Psoas muscle (tissue), 7 donors: ENCODE measurements at regions not wholly inside any gene's neighbourhood (a gene's known extent, or its start where the extent isn't known, plus 50 kb on each side); places are given as distances from the start of the nearest gene placed in this dataset.

ENCODE experiments used
- ATAC-seq, 4 donors: fragments of 200-7000 bp; cut with Tn5 transposase; one replicate each; pipeline ENCODE4 v1.9.1; 2020; ENCODE audit warnings: moderate library complexity in 3 of 4, mild to moderate bottlenecking in 2 of 4
- DNase-seq, 2 donors: peaks; one replicate each; pipeline ENCODE4 v3.0.0-alpha.2; 2020
- H3K27ac ChIP-seq: fragments of 200-600 bp; one replicate; pipeline ENCODE4 v1.8.0; 2022
- H3K27me3 ChIP-seq, 3 donors: fragments of 200-600 bp in 1 of 3; one replicate each; pipeline versions ENCODE4 v1.6.1 to v1.8.0; 2013 to 2022; ENCODE audit warnings: low read length in 2 of 3, mild to moderate bottlenecking in 2 of 3, moderate library complexity in 1 of 3; ENCODE audit not compliant: insufficient read depth in 3 of 3
- H3K36me3 ChIP-seq, 2 donors: fragments of 200-600 bp in 1 of 2; one replicate each; pipeline versions ENCODE4 v1.6.1 to v1.8.0; 2013 to 2022; ENCODE audit warnings: low read depth in 1 of 2, mild to moderate bottlenecking in 1 of 2, moderate library complexity in 1 of 2; ENCODE audit not compliant: insufficient read depth in 1 of 2
- H3K4me1 ChIP-seq: fragments of 200-600 bp; one replicate; pipeline ENCODE4 v1.8.0; 2022
- H3K4me3 ChIP-seq: fragments of 200-600 bp; one replicate; pipeline ENCODE4 v1.8.0; 2022; ENCODE audit warnings: mild to moderate bottlenecking
- H3K9me3 ChIP-seq: fragments of 200-600 bp; one replicate; pipeline ENCODE4 v1.8.0; 2022
- CTCF ChIP-seq: fragments of 200-600 bp; IDR thresholded peaks from one replicate; pipeline ENCODE4 v1.8.0; 2022; ENCODE audit warnings: antibody characterized with exemption
- WGBS, 3 donors: extraction: QIAGEN DNeasy Blood & Tissue Kit; methylation state at CpG; one replicate each; pipeline versions ENCODE4 v1.1.6 to v1.1.7; 2013; 5-methylcytosine and 5-hydroxymethylcytosine counted together
- intact Hi-C, 2 donors: fragments of 100-400 bp; cut with DNase I; formaldehyde crosslinking; loops; one replicate each; pipeline versions ENCODE4 v1.11.0 to v1.14.2; 2022
- donor health status: healthy with polysubstance abuse.
- donor health status: DM: no; HTN: no; CAD: no; lungs with moderate emphysema.
- donor health status: Bipolar disorder and iron deficiency.
- donor health status: healthy.
- donor health status: DM: yes; HTN: yes; CAD: no.
- donor health status: DM: no; HTN: no; CAD: no.
- donor health status: DM: yes; HTN: yes; CAD: no.

GRCh38 chr18:77985526-77986281 is 736.1 kb downstream of the GALR1 start:
- DNase-seq (no peak), ATAC-seq (no peak)
- intact Hi-C loops = no loop called here
- Histone ChIP-seq H3K9me3 (no peaks in the 10 kb centered on the region), H3K27me3 (no peaks in the 10 kb centered on the region), H3K36me3 (no peaks in the 10 kb centered on the region), H3K27ac (no peak overlapping the region), H3K4me1 (no peaks in the 10 kb centered on the region), H3K4me3 (no peak overlapping the region)
- 50 to 52% (median 52%) methylated on average over 14 of the region's 14 CpGs for WGBS, 3 donors
- TF ChIP-seq CTCF = no peak

GRCh38 chr18:77990131-77990530 is 740.5 kb downstream of the GALR1 start:
- H3K9me3 ChIP-seq = no peaks in the 10 kb centered on the region
- H3K4me3 ChIP-seq = no peak overlapping the region
- no peaks in the 10 kb centered on the region for H3K27me3 ChIP-seq
- WGBS, 3 donors = 86 to 89% (median 89%) methylated on average over 12 of the region's 12 CpGs
- H3K4me1 ChIP-seq = no peaks in the 10 kb centered on the region
- no peak for ATAC-seq
- no peaks in the 10 kb centered on the region for H3K36me3 ChIP-seq
- no peak for DNase-seq
- intact Hi-C loops = no loop called here
- TF ChIP-seq CTCF = no peak
- no peak overlapping the region for H3K27ac ChIP-seq

- Histone ChIP-seq H3K36me3 (no peaks in the 10 kb centered on the region), H3K4me1 (no peaks in the 10 kb centered on the region), H3K9me3 (no peaks in the 10 kb centered on the region), H3K27me3 (no peaks in the 10 kb centered on the region), H3K27ac (no peak overlapping the region), H3K4me3 (no peak overlapping the region)
- DNase-seq = no peak
- TF ChIP-seq CTCF = no peak
- no peak for ATAC-seq
- intact Hi-C loops = no loop called here
- WGBS, 3 donors = 94 to 97% (median 96%) methylated on average over 13 of the region's 13 CpGs
These were observed 741.3 kb downstream of the GALR1 start for GRCh38 chr18:77990901-77991300.

- Histone ChIP-seq H3K9me3 (no peaks in the 10 kb centered on the region), H3K36me3 (no peaks in the 10 kb centered on the region), H3K4me3 (no peak overlapping the region), H3K27me3 (no peaks in the 10 kb centered on the region), H3K4me1 (no peaks in the 10 kb centered on the region), H3K27ac (no peak overlapping the region)
- intact Hi-C loops = no loop called here
- DNase-seq = no peak
- no peak for ATAC-seq
- no peak for TF ChIP-seq CTCF
- WGBS, 3 donors = 80 to 82% (median 81%) methylated on average over 8 of the region's 8 CpGs
These were observed 742.4 kb downstream of the GALR1 start for GRCh38 chr18:77992057-77992456.
